ENCODE measurements at regions not wholly inside any gene's neighbourhood (a gene's known extent, or its start where the extent isn't known, plus 50 kb on each side); places are given as distances from the start of the nearest gene placed in this dataset.

GRCh38 chr4:156472624-156473023, 499.0 kb downstream of the PDGFC start:
- no peak overlapping the region for H3K4me3 ChIP-seq (ENCODE audit: low read depth, low read length)
- no peak for TF ChIP-seq CTCF (IDR thresholded peaks at IDR 0.05; ENCODE audit: insufficient read depth, low read length)
- no peak for DNase-seq (ENCODE audit: low read depth)

DNA sequence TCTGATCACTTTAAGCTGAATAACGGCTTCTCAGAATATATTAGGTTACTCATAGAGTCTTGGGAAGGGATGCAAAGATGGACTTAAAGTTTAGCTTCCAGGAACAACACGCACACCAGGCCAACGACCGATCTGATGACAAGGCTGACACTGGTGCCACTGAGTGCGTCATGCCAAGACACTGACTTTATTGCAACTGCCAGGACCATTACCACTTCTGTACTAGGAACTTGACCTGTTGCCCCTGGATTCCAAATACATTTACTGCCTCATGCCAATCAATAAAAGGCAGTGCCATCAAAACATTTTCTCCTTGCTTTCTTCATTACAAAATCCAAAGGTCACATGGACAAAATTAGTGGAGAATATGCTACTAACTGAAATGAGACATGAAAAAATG, 505.9 kb upstream of the CTSO start:
- no peak for TF ChIP-seq CTCF (IDR thresholded peaks at IDR 0.05; ENCODE audit: insufficient read depth, low read length)
- H3K4me3 ChIP-seq (ENCODE audit: low read depth, low read length) = no peak overlapping the region
- no peak for DNase-seq (ENCODE audit: low read depth)

- no peak for TF ChIP-seq CTCF (IDR thresholded peaks at IDR 0.05; ENCODE audit: insufficient read depth, low read length)
- no peak for DNase-seq (ENCODE audit: low read depth)
- no peak overlapping the region for H3K4me3 ChIP-seq (ENCODE audit: low read depth, low read length)
These were observed 503.2 kb upstream of the CTSO start for GRCh38 chr4:156456830-156457229.

GRCh38 chr4:156443488-156443887, 489.8 kb upstream of the CTSO start:
- no peak overlapping the region for H3K4me3 ChIP-seq (ENCODE audit: low read depth, low read length)
- DNase-seq (ENCODE audit: low read depth) = no peak
- TF ChIP-seq CTCF (IDR thresholded peaks at IDR 0.05; ENCODE audit: insufficient read depth, low read length) = no peak

DNA sequence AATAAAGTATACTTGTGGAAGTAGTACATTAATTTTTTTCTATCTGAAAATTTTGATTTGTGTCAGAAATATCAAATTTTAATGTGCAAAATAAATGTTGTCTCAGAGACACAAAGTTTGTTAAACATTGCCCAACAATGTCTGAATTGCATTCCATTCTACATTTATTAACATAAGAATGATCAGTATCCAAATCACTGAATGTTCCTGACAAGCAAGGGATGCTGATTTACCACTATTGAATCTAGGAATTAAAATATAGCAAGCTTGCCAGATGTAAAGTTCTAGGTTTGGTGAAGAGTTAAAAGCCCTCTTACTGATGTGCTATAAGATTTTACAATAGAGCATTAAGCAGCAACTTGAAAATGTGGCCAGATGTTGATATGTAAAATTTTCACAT, 489.2 kb upstream of the CTSO start:
- no peak for TF ChIP-seq CTCF (IDR thresholded peaks at IDR 0.05; ENCODE audit: insufficient read depth, low read length)
- DNase-seq (ENCODE audit: low read depth) = no peak
- no peak overlapping the region for H3K4me3 ChIP-seq (ENCODE audit: low read depth, low read length)

GRCh38 chr4:156439576-156440200, 486.0 kb upstream of the CTSO start:
- no peak overlapping the region for H3K4me3 ChIP-seq (ENCODE audit: low read depth, low read length)
- TF ChIP-seq CTCF (IDR thresholded peaks at IDR 0.05; ENCODE audit: insufficient read depth, low read length) = no peak
- no peak for DNase-seq (ENCODE audit: low read depth)

- H3K4me3 ChIP-seq (ENCODE audit: low read depth, low read length) = no peak overlapping the region
- no peak for DNase-seq (ENCODE audit: low read depth)
- no peak for TF ChIP-seq CTCF (IDR thresholded peaks at IDR 0.05; ENCODE audit: insufficient read depth, low read length)
These were observed 484.0 kb upstream of the CTSO start for GRCh38 chr4:156437666-156438065.
